HS-27A (cell line): ENCODE measurements at regions not wholly inside any gene's neighbourhood (a gene's known extent, or its start where the extent isn't known, plus 50 kb on each side); places are given as distances from the start of the nearest gene placed in this dataset.

ENCODE experiments used
- DNase-seq: peaks from one replicate; pipeline ENCODE4 v3.0.0-alpha.2; 2012; ENCODE audit warnings: low read depth, missing footprints

- DNase-seq = no peak
Measured at GRCh38 chr15:39482459-39482858, 98.4 kb upstream of the THBS1 start.

GRCh38 chr15:39486621-39487457 lies 94.0 kb upstream of the THBS1 start:
- DNase-seq = no peak

- no peak for DNase-seq
Measured at GRCh38 chr15:39487458-39487735, 93.5 kb upstream of the THBS1 start.

GRCh38 chr15:39488516-39488915 lies 92.4 kb upstream of the THBS1 start:
- no peak for DNase-seq

- DNase-seq = no peak
Measured at GRCh38 chr15:39488961-39489360, 91.9 kb upstream of the THBS1 start.

GRCh38 chr15:39491115-39491885 lies 89.6 kb upstream of the THBS1 start:
- DNase-seq = no peak

GRCh38 chr15:39491886-39492490 lies 88.9 kb upstream of the THBS1 start:
- DNase-seq = no peak

GRCh38 chr15:39493424-39494067 lies 87.3 kb upstream of the THBS1 start:
- no peak for DNase-seq

- DNase-seq = no peak
Measured at GRCh38 chr15:39494462-39494861, 86.4 kb upstream of the THBS1 start.

GRCh38 chr15:39495871-39496840 lies 84.7 kb upstream of the THBS1 start:
- DNase-seq = no peak

- DNase-seq = no peak
Measured at GRCh38 chr15:39497016-39497758, 83.7 kb upstream of the THBS1 start.

- DNase-seq = no peak
Measured at GRCh38 chr15:39497759-39498565, 82.9 kb upstream of the THBS1 start.

- no peak for DNase-seq
Measured at GRCh38 chr15:39498629-39499028, 82.2 kb upstream of the THBS1 start.

GRCh38 chr15:39499042-39499441 lies 81.8 kb upstream of the THBS1 start:
- DNase-seq = no peak

- DNase-seq = no peak
Measured at GRCh38 chr15:39499681-39500080, 81.2 kb upstream of the THBS1 start.

- DNase-seq = no peak
Measured at GRCh38 chr15:39501366-39502081, 79.4 kb upstream of the THBS1 start.

GRCh38 chr15:39502082-39502447 lies 78.8 kb upstream of the THBS1 start:
- no peak for DNase-seq

GRCh38 chr15:39502611-39503195 lies 78.2 kb upstream of the THBS1 start:
- DNase-seq = no peak

GRCh38 chr15:39503526-39503925 lies 77.4 kb upstream of the THBS1 start:
- no peak for DNase-seq
